COR-L47 (cell line): ENCODE measurements at regions not wholly inside any gene's neighbourhood (a gene's known extent, or its start where the extent isn't known, plus 50 kb on each side); places are given as distances from the start of the nearest gene placed in this dataset.
A peak's percentile ranks its signal among the peaks of the same experiment; 100 is the strongest.
"Not testable (repeated sequence)": the region's sequence is repeated elsewhere in the genome, so short reads cannot be mapped to it uniquely, and the experiment has no call there.

ENCODE experiments used
- DNase-seq: peaks from one replicate; lab custom pipeline; 2025; lab: John Stamatoyannopoulos, UW

DNA sequence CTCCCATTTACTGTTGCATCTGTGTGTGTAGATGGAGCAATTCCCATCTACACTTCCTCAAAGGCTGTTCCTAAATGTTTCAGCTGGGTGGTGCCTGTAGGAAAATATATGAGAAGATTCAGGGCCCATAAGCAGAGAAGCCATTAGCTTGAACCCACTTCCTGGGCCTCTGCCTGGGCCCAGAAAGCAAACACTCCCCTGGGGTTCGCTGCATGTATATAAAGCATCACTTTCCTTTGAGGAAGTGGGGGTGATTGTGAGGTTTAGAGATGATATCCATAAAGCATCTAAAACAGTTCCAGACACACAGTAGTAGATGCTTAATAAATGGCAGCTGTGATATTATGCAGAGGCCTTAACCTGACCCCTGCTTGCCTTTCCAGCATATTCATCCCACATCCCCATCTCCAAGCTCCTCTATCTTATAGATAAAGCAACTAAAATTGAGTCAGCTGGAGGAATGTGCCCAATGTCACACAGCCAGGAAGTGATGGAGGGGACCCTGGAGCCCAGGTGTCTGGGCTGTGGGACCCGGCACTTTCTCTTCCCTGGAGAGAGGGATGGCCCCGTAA, 280.0 kb upstream of the CRY1 start:
- DNase-seq = no peak

DNA sequence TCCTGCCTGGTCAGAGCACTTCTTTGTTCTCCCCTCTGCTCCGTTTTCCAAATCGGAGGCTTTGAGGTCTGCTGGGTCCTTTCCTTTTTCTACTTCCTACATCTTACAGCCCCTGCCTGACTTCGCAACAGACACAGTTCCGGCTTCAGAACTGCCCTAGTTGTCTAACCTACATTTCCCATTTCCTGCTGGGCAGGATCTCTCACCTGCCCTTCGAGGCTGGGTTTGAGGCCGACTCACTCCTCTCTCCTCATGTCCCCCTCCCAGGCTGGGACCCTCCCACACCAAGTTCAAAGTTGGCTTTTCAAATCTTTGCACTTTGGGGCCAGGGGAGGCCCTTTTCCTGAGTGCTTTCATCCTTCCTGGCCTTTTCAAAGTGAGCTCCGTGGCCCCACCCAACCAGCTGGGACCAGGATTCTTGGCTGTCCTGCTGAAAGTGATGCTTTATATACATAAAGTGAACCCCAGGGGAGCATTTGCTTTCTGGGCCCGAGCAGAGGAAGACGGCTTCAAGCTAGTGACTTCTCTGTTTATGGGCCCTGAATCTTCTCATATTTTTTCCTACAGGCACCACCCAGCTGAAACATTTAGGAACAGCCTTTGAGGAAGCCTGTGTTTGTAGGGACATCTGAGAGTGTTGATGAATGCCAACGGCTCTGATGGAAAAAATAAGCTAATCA, 281.0 kb upstream of the CRY1 start:
- no peak for DNase-seq

DNA sequence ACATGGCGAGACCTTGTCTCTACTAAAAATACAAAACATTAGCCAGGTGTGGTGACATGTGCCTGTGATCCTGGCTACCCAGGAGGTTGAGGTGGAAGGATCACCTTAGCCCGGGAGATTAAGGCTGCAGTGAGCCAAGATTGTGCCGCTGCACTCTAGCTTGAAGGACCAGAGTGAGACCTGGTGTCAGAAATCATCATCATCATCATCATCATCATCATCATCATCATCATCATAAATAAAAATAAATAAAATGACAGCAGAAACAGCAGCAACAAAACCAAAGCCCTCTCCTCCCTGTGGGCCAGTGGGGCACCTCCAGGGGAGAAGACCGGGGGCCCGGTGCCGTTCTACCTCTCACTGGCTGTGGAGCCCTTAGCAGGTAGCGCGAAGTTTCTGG, 281.9 kb upstream of the CRY1 start:
- DNase-seq = no peak

DNA sequence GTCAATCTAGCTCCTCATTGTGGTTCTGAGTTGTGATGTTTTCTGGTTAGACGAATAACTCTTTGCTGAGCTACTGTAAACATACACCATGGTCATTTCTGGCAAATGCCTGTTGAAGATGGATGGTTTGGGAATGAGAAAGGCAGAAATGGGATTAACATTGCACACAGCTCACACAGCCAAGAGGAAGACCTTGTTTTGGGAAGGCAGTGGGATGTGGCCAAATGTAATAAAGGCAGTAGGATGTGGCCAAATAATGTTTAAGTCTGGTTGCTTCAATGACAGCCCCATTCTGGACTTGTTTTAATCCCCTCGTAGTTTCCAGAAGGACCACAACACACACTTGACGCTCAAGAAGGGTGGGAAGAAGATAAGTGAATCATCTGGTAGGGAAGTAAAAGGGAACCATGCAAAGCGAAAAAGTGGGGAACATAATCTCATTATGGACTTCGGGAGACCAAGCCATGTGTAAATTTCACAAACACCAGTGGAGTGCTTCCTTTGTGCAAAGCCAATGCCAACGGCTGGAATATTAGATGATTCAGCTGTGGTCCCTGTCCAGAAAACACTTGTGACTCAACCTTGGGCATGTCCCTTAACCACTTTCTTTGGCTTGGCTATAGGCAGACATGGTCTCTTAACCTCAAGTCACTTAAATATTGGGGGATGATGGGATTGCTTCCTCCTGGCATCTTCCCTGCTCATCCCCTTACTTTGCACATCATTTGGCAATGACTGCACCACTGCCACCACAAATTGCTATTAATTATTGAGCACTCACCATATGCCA, 284.4 kb upstream of the CRY1 start:
- no peak for DNase-seq

DNA sequence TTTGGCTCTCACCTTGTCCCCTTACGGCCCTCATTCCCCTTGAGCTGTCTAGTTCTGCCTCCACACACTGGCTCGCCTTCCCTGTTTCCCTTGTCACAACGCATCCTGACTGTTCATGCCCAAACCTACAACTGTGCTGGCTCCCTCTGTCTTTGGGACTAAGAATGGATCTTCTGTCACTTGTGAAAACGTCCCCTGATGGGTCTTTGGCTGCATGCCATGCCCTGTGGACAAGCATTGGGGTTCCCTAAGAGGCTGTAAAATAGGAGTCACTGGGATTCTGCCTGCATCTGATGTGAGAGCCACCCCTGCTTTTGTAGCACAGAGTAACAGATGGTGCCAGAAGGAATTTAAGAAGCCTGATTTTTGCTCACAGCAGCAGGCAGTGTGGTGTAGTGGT, 285.3 kb upstream of the CRY1 start:
- no peak for DNase-seq

DNA sequence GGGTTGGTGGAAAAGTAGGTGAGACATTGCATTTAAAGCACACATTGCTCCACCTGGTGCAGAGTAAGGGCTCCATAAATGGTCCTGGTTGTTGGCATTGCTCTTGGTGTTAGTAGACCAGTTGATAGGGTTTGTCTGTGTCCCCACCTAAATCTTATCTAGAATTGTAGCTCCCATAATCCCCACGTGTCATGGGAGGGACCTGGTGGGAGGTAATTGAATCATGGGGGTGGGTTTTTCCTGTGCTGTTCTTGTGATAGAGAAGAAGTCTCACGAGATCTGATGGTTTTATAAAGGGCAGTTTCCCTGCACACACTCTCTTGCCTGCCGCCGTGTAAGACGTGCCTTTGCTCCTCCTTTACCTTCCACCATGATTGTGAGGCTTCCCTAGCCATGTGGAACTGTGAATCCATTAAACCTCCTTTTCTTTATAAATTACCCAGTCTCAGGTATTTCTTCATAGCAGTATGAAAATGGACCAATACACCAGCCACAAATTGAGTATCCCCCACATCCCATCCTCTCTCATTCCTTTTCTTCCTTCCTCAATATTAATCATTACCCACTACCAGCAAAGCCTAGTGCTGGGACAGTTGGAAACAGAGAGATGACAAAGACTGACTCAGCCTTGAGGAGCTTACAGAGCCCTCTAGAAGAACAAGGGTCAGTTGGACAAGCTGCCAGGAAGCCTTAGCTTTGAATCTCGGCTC, 285.9 kb upstream of the CRY1 start:
- not testable (repeated sequence) for DNase-seq

DNA sequence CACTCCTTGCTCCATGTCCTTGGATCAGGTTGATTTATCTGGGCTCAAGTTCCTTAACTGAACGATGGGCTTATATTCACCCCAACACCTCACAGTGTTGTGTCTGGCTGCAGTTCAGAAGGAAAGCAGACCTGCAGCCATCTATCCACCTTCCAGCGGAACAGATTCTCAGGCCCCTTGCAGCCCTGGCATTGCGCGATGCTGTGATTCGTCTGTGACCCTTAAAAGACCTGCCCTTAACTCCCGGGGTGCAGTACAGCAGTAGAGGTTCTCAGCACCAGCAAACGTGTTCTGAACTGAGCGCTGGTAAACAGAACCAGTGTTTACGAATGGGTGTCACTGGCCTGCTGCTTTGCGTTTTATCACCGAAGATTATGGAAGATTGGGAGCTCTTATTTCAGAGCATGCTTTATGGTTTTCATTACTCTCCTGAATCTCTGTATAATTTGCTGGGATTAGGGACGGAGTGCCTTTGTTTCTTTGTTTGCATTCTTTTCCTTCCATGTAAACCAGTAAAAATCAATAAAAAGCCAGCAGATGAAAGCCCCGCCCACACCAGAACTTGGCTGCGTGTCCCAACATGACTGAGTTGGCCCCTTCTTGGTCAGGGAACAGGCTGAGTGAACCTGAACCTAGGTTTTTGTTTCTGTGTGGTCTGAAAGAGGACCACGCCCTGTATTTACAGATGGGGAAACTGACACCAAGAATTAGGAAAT, 286.7 kb upstream of the CRY1 start:
- DNase-seq = peak; percentile 86

DNA sequence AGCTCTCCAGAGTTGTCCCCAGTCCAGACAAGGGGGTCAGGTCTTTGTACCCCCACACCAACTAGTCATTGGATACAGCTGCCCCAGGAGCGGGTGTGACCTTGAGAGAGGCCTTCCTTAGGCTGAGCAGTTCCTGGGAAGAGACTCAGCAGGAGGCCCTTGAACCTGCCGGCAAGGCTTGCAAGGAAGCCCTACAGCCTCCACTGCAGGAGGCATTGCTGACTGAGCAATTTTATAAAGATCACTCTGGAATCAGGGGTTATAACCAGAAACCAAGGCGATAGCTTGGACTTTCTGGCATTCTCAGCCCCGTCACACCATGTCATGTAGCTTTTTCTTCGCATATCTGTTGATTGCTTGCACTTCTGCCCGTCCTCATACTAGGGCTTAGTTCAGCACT, 291.3 kb upstream of the CRY1 start:
- no peak for DNase-seq

DNA sequence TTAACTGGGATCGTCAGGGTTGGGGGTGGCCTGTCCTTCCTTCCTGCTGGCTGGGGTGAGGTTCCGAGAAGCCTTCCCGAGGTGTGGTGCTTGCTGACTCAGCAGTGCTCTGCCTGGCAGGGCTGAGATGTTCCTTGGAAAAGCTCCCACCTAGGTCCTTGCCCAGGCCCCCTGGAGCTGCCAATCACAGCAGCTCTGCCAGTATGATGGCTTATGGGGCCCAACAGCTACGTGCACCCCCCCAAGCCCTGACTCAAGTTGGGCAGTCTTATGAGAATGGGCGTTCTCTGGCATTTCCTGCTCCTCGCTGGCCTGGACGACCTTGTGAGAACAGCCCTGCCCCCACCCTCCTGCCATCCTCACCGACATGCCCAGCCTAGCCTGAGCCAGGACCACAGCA, 292.2 kb upstream of the CRY1 start:
- DNase-seq = no peak

DNA sequence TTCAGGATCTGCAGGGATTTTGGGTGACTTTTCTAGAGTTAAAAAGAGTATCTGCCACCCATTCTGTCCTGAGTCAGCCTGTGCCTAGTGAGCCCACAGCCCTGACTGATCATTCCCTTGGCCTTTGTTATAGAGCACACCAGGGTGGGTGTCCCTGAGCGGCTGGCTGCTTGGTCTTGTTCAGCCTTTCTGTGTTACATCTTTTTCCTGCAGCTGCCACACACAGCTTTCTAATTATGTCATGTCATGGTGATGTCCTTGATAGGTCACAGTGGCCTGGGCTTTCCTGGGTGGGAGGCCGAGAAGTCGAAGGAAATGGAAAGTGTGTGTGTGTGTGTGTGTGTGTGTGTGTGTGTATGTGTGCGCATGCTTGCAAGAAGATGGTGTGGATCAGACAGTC, 293.2 kb upstream of the CRY1 start:
- DNase-seq = no peak

DNA sequence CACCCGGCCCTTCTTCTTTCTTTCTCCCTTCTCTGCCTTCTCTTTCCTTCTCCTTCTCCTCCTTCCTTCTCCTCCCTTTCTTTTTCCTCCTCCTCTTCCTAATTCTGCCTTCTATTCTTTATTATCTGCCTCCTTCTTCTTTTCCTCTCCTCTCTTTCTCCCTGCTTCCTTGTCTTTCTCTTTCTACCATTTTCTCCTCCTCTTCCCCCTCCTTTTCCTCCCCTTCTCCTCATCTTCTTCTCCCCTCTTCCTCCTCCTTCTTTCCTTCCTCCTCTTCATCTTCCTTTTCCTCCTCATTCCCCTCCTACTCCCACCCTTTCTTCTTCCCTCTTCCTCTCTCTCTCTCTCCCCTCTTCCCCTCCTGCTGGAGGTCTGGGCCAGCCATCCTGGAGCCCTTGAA, 294.9 kb upstream of the CRY1 start:
- DNase-seq = no peak

DNA sequence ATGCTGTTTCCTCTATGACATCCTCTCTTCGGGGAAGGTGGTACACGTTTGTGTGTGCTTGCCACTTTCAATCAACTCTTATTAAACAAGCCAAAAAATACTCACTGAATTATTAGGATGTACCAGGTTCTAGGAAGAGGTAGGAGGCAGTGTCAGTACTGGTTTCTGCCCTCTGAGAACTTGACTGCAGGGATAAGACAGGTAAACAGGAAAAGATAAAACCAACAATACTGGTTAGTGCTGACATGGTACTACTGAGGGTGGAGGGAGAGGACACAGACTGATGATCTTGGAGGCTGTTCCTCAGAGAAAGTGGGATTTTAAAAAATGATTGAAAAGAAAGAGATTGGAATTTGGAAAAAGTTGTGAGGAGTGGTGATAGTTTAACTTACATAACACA, 295.2 kb upstream of the PWP1 start:
- DNase-seq = no peak

DNA sequence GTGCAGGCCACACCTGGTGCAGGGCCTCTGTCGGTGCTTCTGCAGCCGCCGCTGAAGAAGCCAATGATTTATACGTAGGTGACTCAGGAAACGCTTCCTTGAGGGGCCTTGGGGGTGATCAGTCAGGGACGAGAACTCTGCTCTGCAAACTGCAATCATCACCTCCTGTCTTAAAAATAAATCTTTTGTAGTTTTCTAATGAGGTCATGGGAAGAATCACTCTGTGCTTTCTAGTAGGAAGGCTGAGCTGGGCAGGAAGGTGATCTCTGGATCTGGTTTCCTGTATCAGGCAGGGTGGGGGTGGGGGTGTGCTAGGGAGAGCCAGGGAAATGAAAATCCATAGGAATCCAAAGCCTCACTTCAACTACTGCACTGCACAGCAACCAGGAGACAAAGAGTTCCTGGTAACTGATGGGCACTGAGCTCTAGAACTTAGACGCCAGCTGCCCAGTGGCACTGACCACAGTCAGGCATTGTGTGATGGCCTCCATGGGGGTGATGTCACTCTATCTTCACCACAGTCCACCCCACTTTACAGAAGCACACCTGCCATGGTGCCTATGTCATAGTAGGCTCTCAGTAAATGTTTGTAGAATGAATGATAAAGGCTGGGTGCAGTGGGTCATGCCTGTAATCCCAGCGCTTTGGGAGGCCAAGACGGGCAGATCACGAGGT, 292.4 kb upstream of the PWP1 start:
- DNase-seq = no peak

DNA sequence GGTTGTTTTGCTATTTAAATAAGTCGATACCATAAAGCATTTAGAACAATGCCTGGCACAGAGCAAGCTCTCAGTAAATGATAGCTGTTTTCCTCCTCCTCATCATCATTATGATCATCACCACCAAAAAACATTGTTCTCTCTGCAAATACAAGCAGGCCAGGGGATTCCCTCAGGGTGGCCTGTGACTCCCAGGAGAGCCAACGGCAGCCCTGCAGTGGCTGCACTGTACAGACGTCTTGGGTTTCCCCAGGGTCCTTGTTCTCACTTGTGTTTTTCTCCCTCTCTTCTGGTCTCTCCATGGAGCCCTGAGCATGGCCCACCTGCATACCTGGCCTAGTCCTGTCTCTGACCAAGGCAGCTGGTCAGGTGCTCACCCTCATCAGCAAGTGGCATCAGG, 290.9 kb upstream of the PWP1 start:
- DNase-seq = no peak

DNA sequence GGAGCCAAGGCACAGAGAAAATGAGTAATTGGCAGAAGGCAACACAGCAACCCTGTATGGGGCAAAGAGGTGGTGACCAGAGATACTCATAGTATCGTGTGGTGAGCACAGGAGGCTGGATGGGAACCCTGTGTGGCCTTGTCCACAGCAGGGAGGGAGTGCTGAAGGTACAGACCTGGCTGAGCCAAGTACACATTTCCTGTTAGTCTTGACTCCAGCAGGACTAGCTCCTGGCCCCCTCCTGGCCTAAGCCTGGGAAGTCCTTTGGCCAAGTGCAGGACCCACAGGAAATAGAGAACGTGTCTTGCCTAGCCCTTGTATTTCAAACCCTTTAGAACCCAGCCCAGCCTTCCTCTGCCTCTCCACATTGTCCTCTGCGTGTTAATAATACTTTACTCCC, 289.8 kb upstream of the PWP1 start:
- DNase-seq = no peak

DNA sequence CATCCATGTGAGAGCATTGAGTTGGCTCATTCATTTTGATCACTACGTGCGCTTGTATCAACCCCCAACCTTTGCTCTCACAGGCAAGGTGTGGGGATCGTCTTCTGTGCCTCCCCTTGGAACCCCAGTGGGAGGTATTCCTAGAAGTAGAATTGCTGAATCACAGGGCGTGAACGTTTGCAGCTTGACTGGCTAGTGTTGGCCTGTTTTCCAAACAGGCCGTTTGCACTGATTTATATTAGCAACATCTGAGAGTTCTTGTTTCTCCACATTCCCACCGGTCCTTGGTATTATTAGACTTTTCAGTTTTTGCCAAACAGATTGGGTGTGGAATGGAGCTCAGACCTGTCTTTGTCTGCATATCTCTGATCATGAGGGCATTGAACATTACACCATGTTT, 288.6 kb upstream of the PWP1 start:
- no peak for DNase-seq

DNA sequence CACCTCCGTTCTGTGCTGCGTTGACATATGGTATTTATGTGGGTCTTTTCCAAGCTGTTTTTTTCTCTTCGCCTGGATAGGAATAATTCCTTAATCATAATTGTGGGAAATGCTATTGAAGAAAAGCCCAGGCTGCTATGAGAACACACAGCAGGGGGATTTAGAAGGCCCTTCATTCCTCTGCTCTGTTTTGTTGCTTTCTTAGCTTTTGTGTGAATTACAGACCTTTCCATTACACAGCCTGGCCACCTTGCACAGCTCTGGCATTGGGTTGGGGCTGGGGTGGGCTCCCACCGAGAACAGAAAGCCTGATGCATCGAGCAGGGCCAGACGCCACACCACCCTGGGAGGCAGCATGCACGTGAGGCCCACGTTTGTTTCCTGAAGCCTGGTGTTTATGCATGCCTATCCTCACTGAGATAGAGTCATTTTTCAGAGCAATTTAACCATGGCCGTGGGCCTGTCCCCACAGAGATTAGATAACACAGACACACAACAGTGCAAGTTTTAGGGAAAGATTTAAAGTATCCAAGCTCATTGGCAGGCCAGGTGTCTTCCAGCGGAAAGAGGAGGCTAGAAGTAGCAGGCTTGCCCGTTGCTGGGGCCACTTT, 287.6 kb upstream of the PWP1 start:
- DNase-seq = no peak

DNA sequence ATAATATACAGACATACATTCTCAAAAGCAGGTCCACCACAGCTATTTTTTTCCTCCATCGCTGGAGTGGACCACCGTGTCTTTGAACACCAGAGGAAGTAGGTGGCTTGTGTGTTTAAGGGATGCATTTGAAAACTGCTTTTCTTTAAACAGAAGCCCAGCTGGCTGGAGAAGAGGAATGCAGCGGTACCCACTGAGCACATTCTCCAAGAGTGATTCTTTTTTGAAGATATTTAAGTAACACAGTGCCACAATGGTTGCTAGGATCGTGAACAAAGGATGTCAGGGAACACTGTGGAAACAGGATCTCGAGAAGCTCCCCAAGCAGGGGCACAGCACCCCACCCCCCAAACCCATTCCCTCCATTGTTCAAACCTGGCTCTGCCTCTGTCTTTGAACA, 286.6 kb upstream of the PWP1 start:
- DNase-seq = no peak

DNA sequence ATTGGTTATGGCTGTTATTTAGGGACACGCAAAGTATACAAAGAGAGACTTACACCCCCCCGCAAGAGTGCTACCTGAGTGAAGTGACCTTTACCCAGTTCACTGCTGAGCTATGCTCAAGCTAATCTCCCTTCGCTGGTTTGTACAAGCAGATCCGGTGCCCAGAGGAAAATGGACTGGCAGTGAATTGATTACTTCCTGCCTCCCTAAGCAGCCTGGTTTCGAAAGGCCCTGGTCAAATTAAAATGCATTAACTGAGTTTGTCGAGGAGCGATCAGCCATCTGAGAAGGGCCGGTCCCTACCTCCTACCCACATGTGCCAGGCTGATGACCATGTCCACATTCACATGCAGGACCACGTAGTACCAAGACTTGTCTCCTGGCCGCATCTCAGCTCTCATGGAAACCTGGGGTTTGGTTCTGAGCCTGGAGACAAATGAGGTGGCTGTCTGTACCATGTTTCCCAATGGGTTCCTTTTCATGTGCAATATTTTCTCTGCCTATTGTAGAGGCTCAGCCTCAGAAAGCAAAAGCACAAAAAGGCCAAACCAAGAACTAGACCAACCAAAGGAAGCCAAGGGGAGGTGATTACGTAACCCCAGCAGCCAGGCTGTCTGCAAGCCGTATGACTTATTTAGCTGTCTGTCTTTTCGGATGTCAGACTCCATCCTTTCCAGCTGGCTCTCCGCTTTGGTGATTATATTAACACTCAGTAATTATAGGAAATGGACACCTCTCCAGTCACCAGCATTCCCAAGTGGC, 284.7 kb upstream of the PWP1 start:
- peak; percentile 52 for DNase-seq
